ENCODE measurements at regions not wholly inside any gene's neighbourhood (a gene's known extent, or its start where the extent isn't known, plus 50 kb on each side); places are given as distances from the start of the nearest gene placed in this dataset.

- Histone ChIP-seq H3K4me1 (ENCODE audit: control insufficient read depth, insufficient read depth, low read length) (no peaks in the 10 kb centered on the region), H3K9me3 (ENCODE audit: control insufficient read depth, insufficient read depth, low read depth, low read length) (no peaks in the 10 kb centered on the region), H3K27ac (ENCODE audit: low read length) (no peak overlapping the region), H3K36me3 (ENCODE audit: control insufficient read depth, insufficient read depth, low read length) (no peaks in the 10 kb centered on the region), H3K4me3 (ENCODE audit: low read depth in 2 of 2, low read length in 2 of 2) (no peak overlapping the region), H3K27me3 (ENCODE audit: control insufficient read depth, insufficient read depth, low read length) (no peaks in the 10 kb centered on the region)
- in situ Hi-C loops (cut with HindIII; ENCODE audit: low pct_unique_long_range_greater_than_20kb, low sequenced_read_pairs), result no loop called here
- intact Hi-C loops (cut with micrococcal nuclease; ENCODE audit: unreplicated experiment), result no loop called here
- DNase-seq (ENCODE audit: low read depth, low spot score), result no peak
- TF ChIP-seq POLR2AphosphoS5 (IDR thresholded peaks at IDR 0.05; ENCODE audit: low read depth, low read length) (no peak), SIN3A (IDR thresholded peaks at IDR 0.05; ENCODE audit: borderline replicate concordance, insufficient read depth, low read depth, low read length) (no peak), CTCF (IDR thresholded peaks at IDR 0.05) (no peak), TCF7L2 (IDR thresholded peaks at IDR 0.05; ENCODE audit: low read depth, low read length) (no peak), REST (IDR thresholded peaks at IDR 0.05; ENCODE audit: insufficient read depth in 1 of 2, low read depth in 2 of 2, low read length in 1 of 2) (no peak)
- POLR2A ChIA-PET, result no interaction called here
- no TSS peak for BruUV-seq (replicated peaks)
- CTCF ChIA-PET, result no interaction called here
- no peak for ATAC-seq
Measured at GRCh38 chr4:167826281-167826680, 266.1 kb upstream of the ANXA10 start.

GRCh38 chr4:167831855-167832254, 260.5 kb upstream of the ANXA10 start:
- ATAC-seq (no peak), DNase-seq (ENCODE audit: low read depth, low spot score) (no peak)
- Histone ChIP-seq H3K36me3 (ENCODE audit: control insufficient read depth, insufficient read depth, low read length) (no peaks in the 10 kb centered on the region; the same call in 1 of the 2 replicates), H3K27me3 (ENCODE audit: control insufficient read depth, insufficient read depth, low read length) (no peaks in the 10 kb centered on the region), H3K4me3 (ENCODE audit: low read depth in 2 of 2, low read length in 2 of 2) (no peak overlapping the region), H3K27ac (ENCODE audit: low read length) (no peak overlapping the region), H3K9me3 (ENCODE audit: control insufficient read depth, insufficient read depth, low read depth, low read length) (no peaks in the 10 kb centered on the region), H3K4me1 (ENCODE audit: control insufficient read depth, insufficient read depth, low read length) (no peaks in the 10 kb centered on the region)
- POLR2A ChIA-PET, result no interaction called here
- CTCF ChIA-PET, result no interaction called here
- intact Hi-C loops (cut with micrococcal nuclease; ENCODE audit: unreplicated experiment) (no loop called here), in situ Hi-C loops (cut with HindIII; ENCODE audit: low pct_unique_long_range_greater_than_20kb, low sequenced_read_pairs) (no loop called here)
- BruUV-seq (replicated peaks), result no TSS peak
- TF ChIP-seq TCF7L2 (IDR thresholded peaks at IDR 0.05; ENCODE audit: low read depth, low read length), result no peak
- TF ChIP-seq SIN3A (IDR thresholded peaks at IDR 0.05; ENCODE audit: borderline replicate concordance, insufficient read depth, low read depth, low read length), result no peak
- TF ChIP-seq REST (IDR thresholded peaks at IDR 0.05; ENCODE audit: insufficient read depth in 1 of 2, low read depth in 2 of 2, low read length in 1 of 2), result no peak
- TF ChIP-seq CTCF (IDR thresholded peaks at IDR 0.05), result no peak
- no peak for TF ChIP-seq POLR2AphosphoS5 (IDR thresholded peaks at IDR 0.05; ENCODE audit: low read depth, low read length)

Measured in Panc1 (cell line).